Neural progenitor cell (in vitro differentiated cells): ENCODE measurements at regions not wholly inside any gene's neighbourhood (a gene's known extent, or its start where the extent isn't known, plus 50 kb on each side); places are given as distances from the start of the nearest gene placed in this dataset.

ENCODE experiments used
- DNase-seq: peaks from one replicate; pipeline ENCODE4 v3.0.0-alpha.2; 2016; ENCODE audit warnings: low spot score
- H2AFZ ChIP-seq: fragments of 200-600 bp; sonication (generic); replicated peaks from 2 replicates; pipeline ENCODE4 v1.6.1; 2016; ENCODE audit warnings: antibody characterized with exemption
- H3F3A ChIP-seq: fragments of 200-600 bp; sonication (generic); 2 replicates; pipeline ENCODE4 v1.6.1; 2016; ENCODE audit warnings: antibody characterized with exemption, low read depth
- H3K27ac ChIP-seq: fragments of 200-600 bp; sonication (generic); 2 replicates; pipeline ENCODE4 v1.5.1; 2016; ENCODE audit warnings: mild to moderate bottlenecking
- H3K27me3 ChIP-seq: fragments of 200-600 bp; sonication (generic); 2 replicates; pipeline ENCODE4 v1.6.1; 2016; ENCODE audit warnings: mild to moderate bottlenecking, moderate library complexity
- H3K36me3 ChIP-seq: fragments of 200-600 bp; sonication (generic); 2 replicates; pipeline ENCODE4 v1.5.1; 2016
- H3K4me1 ChIP-seq: fragments of 200-600 bp; sonication (generic); 2 replicates; pipeline ENCODE4 v1.6.1; 2016; ENCODE audit warnings: mixed run types
- H3K4me2 ChIP-seq: fragments of 200-600 bp; sonication (generic); 2 replicates; pipeline ENCODE4 v1.6.1; 2016
- H3K4me3 ChIP-seq: fragments of 200-600 bp; sonication (generic); 2 replicates; pipeline ENCODE4 v1.5.1; 2016
- H3K79me2 ChIP-seq: fragments of 200-600 bp; sonication (generic); 2 replicates; pipeline ENCODE4 v1.6.1; 2016; ENCODE audit warnings: low read depth
- H3K9ac ChIP-seq: fragments of 200-600 bp; sonication (generic); 2 replicates; pipeline ENCODE4 v1.6.1; 2016
- H3K9me3 ChIP-seq: fragments of 200-600 bp; sonication (generic); 2 replicates; pipeline ENCODE4 v1.5.1; 2016; ENCODE audit warnings: low read depth
- H4K20me1 ChIP-seq: fragments of 200-600 bp; sonication (generic); 2 replicates; pipeline ENCODE4 v1.6.1; 2016; ENCODE audit warnings: low read depth
- H3K27ac Mint-ChIP-seq: 3 replicates; pipeline ENCODE4 v1.8.0; 2021; ENCODE audit warnings: mixed read lengths
- H3K27me3 Mint-ChIP-seq: 2 replicates; pipeline ENCODE4 v1.8.0; 2022; ENCODE audit warnings: low read depth, mild to moderate bottlenecking, inconsistent platforms, moderate library complexity, mixed read lengths; ENCODE audit not compliant: insufficient read depth
- H3K36me3 Mint-ChIP-seq: 3 replicates; pipeline ENCODE4 v1.8.0; 2021; ENCODE audit warnings: mixed read lengths
- H3K4me1 Mint-ChIP-seq: 3 replicates; pipeline ENCODE4 v1.8.0; 2021; ENCODE audit warnings: mixed read lengths
- H3K4me3 Mint-ChIP-seq: 3 replicates; pipeline ENCODE4 v1.8.0; 2021; ENCODE audit warnings: mild to moderate bottlenecking, moderate library complexity, mixed read lengths
- H3K9me3 Mint-ChIP-seq: 3 replicates; pipeline ENCODE4 v1.8.0; 2020; ENCODE audit warnings: mixed read lengths
- CTCF ChIP-seq: fragments of 200-600 bp; sonication (generic); IDR thresholded peaks from 2 replicates; pipeline ENCODE4 v1.5.1; 2017; ENCODE audit warnings: antibody characterized with exemption, mild to moderate bottlenecking
- EZH2 ChIP-seq: fragments of 200-600 bp; sonication (generic); IDR thresholded peaks from 2 replicates; pipeline ENCODE4 v1.6.1; 2017; ENCODE audit warnings: antibody characterized with exemption, mild to moderate bottlenecking, moderate library complexity
- EZH2phosphoT487 ChIP-seq: fragments of 200-600 bp; sonication (generic); IDR thresholded peaks from 2 replicates; pipeline ENCODE4 v1.6.1; 2017; ENCODE audit warnings: antibody characterized with exemption

GRCh38 chr5:17054911-17055310, 118.8 kb upstream of the MYO10 start:
- Histone ChIP-seq H3K9ac (no peak overlapping the region), H3K4me2 (no peak overlapping the region), H3K27me3 (no peaks in the 10 kb centered on the region), H2AFZ (peak overlapping the region; percentile 54), H3K9me3 (no peaks in the 10 kb centered on the region), H3F3A (peaks cover 3% of the 10 kb centered on the region), H3K4me3 (no peak overlapping the region), H3K27ac (no peak overlapping the region), H3K4me1 (peaks cover 10% of the 10 kb centered on the region), H3K79me2 (no peaks in the 10 kb centered on the region), H3K36me3 (no peaks in the 10 kb centered on the region), H4K20me1 (no peaks in the 10 kb centered on the region)
- no peak for TF ChIP-seq CTCF
- no peak for TF ChIP-seq EZH2
- TF ChIP-seq EZH2phosphoT487: no peak
- H3K27ac Mint-ChIP-seq: no peak overlapping the region
- peaks cover 6% of the 10 kb centered on the region for H3K4me1 Mint-ChIP-seq
- H3K36me3 Mint-ChIP-seq: no peaks in the 10 kb centered on the region
- DNase-seq: no peak
- H3K9me3 Mint-ChIP-seq: peaks cover 4% of the 10 kb centered on the region
- H3K4me3 Mint-ChIP-seq: no peak overlapping the region
- H3K27me3 Mint-ChIP-seq: peaks cover 8% of the 10 kb centered on the region

GRCh38 chr5:17056141-17056631, 120.1 kb upstream of the MYO10 start:
- Histone ChIP-seq H3K79me2 (no peaks in the 10 kb centered on the region), H3K4me3 (no peak overlapping the region), H3K4me2 (no peak overlapping the region), H3K27ac (no peak overlapping the region), H4K20me1 (no peaks in the 10 kb centered on the region), H2AFZ (peak overlapping the region; percentile 98), H3F3A (peaks cover 3% of the 10 kb centered on the region), H3K27me3 (no peaks in the 10 kb centered on the region), H3K4me1 (peaks cover 10% of the 10 kb centered on the region), H3K9me3 (no peaks in the 10 kb centered on the region), H3K36me3 (no peaks in the 10 kb centered on the region), H3K9ac (no peak overlapping the region)
- TF ChIP-seq EZH2phosphoT487 (no peak), EZH2 (no peak), CTCF (no peak)
- peak; percentile 21 for DNase-seq
- no peak overlapping the region for H3K4me3 Mint-ChIP-seq
- H3K9me3 Mint-ChIP-seq: peaks cover 4% of the 10 kb centered on the region
- peak overlapping the region; percentile 25 for H3K27ac Mint-ChIP-seq
- H3K27me3 Mint-ChIP-seq: peaks cover 11% of the 10 kb centered on the region
- peaks cover 6% of the 10 kb centered on the region for H3K4me1 Mint-ChIP-seq
- no peaks in the 10 kb centered on the region for H3K36me3 Mint-ChIP-seq

GRCh38 chr5:17058438-17058837, 122.3 kb upstream of the MYO10 start:
- H3K27ac Mint-ChIP-seq: no peak overlapping the region
- peaks cover 3% of the 10 kb centered on the region for H3F3A ChIP-seq
- H3K4me3 Mint-ChIP-seq: no peak overlapping the region
- TF ChIP-seq EZH2 (no peak), EZH2phosphoT487 (no peak), CTCF (no peak)
- H3K4me3 ChIP-seq: no peak overlapping the region
- H3K27me3 ChIP-seq: no peaks in the 10 kb centered on the region
- no peak overlapping the region for H3K4me2 ChIP-seq
- peaks cover 6% of the 10 kb centered on the region for H3K4me1 Mint-ChIP-seq
- H3K9me3 Mint-ChIP-seq: peaks cover 4% of the 10 kb centered on the region
- H2AFZ ChIP-seq: no peak overlapping the region
- H4K20me1 ChIP-seq: no peaks in the 10 kb centered on the region
- H3K36me3 Mint-ChIP-seq: no peaks in the 10 kb centered on the region
- H3K9ac ChIP-seq: no peak overlapping the region
- no peak overlapping the region for H3K27ac ChIP-seq
- H3K9me3 ChIP-seq: no peaks in the 10 kb centered on the region
- H3K27me3 Mint-ChIP-seq: peaks cover 11% of the 10 kb centered on the region
- peaks cover 10% of the 10 kb centered on the region for H3K4me1 ChIP-seq
- no peaks in the 10 kb centered on the region for H3K36me3 ChIP-seq
- no peak for DNase-seq
- no peaks in the 10 kb centered on the region for H3K79me2 ChIP-seq
